Activated T-helper 2 cell treated with anti-CD3 and anti-CD28 coated beads, Interferon-gamma antibody, Interleukin-2, Interleukin-4, amounts not matched to agents 10 μg/mL and 5 μg/mL and 100 μg/mL, durations not matched to agents 14 hours and 24 hours and 36 hours (primary cell): ENCODE measurements at regions not wholly inside any gene's neighbourhood (a gene's known extent, or its start where the extent isn't known, plus 50 kb on each side); places are given as distances from the start of the nearest gene placed in this dataset.

Experiments
- DNase-seq: peaks from one replicate; pipeline ENCODE4 v3.0.0; 2021; ENCODE audit warnings: low spot score
- H3K27ac Mint-ChIP-seq: one replicate; pipeline ENCODE4 v1.8.0; 2021; ENCODE audit warnings: mixed read lengths
- H3K27me3 Mint-ChIP-seq: one replicate; pipeline ENCODE4 v1.8.0; 2021; ENCODE audit warnings: low read depth, mixed read lengths
- H3K36me3 Mint-ChIP-seq: one replicate; pipeline ENCODE4 v1.8.0; 2021; ENCODE audit warnings: low read depth, mixed read lengths
- H3K4me1 Mint-ChIP-seq: one replicate; pipeline ENCODE4 v1.8.0; 2021; ENCODE audit warnings: low read depth, mixed read lengths
- H3K4me3 Mint-ChIP-seq: one replicate; pipeline ENCODE4 v1.8.0; 2021; ENCODE audit warnings: low read depth, mild to moderate bottlenecking, moderate library complexity, mixed read lengths
- H3K9me3 Mint-ChIP-seq: one replicate; pipeline ENCODE4 v1.8.0; 2021; ENCODE audit warnings: mixed read lengths
- intact Hi-C: fragments of 100-400 bp; cut with micrococcal nuclease; formaldehyde crosslinking; loops from one replicate; pipeline ENCODE4 v1.15.1; 2023

DNA sequence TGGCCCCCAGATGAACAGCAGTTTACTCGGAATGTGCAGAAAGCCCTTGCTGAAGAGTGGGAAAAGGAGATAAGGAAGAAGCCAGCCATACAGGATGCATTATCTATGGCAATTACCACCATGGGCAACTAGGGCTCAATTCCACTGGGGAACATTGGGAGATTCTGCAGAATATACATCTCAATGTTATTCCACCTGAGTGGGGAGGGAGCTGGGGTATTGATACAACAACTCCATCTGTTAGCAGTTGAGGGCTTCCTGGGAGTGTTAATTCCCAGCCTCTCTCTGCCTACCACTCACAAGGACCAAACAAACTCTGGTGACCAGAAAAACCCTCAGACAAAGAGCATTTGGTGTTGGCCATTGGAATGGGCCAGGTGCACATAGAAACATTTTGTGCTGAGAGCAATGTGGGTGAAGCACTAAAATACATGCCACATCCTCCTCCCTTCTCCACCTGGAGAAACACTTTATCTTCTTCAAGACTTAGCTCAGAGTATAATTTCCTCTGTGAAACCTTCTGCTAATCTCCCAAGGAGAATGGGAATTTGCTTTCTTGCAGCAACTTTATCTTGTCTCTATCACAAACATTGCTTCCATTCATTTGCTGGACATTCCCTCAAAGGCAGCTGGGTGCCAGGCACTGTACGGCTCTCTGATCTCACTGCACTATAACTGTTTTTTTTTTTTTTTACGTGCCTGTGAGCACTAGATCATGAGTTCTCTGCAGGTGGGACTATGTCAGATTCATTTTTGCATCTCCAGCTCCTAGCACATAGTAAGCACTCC lies 292.2 kb downstream of the MN1 start:
- intact Hi-C loops: no loop called here
- Mint-ChIP-seq H3K9me3 (no peaks in the 10 kb centered on the region), H3K4me1 (no peaks in the 10 kb centered on the region), H3K36me3 (no peaks in the 10 kb centered on the region), H3K4me3 (no peak overlapping the region), H3K27me3 (no peaks in the 10 kb centered on the region), H3K27ac (no peak overlapping the region)
- DNase-seq: no peak

DNA sequence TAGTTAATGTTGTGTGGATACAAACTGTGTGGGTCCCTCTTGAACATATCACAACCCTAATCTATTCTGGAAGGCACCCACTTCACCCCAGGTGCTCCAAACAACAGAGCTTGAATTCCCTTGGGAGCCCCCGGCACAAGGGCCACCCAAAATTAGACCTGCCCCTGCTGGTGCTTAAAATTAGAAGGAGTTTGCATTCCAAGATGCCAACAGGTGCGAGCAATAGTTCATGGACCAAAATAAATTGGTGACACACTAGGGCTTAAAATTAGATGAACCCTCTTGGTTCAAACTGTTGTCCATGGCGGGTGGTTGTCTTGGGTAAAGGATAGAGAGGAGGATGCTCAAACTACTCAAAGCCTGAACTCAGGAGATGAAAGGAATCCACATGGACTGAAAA lies 291.5 kb downstream of the MN1 start:
- Mint-ChIP-seq H3K27ac (no peak overlapping the region), H3K27me3 (no peaks in the 10 kb centered on the region), H3K4me1 (no peaks in the 10 kb centered on the region), H3K9me3 (no peaks in the 10 kb centered on the region), H3K36me3 (no peaks in the 10 kb centered on the region), H3K4me3 (no peak overlapping the region)
- intact Hi-C loops: no loop called here
- no peak for DNase-seq

DNA sequence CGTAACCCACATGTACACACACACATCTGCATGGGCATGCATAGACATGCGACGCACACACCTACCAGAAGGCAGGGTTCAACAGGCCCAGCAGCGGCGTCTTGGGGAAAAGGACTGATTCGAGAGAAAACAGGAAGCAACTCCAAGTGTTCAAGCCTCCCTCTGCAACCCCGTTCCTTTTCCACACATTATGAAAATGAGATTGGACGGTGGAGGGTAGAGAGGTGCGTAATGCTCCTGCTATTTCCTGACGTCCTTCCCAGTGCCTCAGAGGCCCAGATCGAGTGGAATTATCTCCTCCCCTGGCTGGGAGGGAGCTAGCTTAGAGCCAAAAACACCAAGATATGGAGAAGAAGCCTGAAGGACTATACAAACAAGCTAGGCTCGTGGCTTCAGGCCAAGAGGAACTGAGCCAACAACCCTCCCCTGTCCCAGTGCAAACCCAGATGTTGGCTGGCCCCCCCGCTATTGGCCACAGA lies 289.2 kb downstream of the MN1 start:
- no peaks in the 10 kb centered on the region for H3K4me1 Mint-ChIP-seq
- H3K9me3 Mint-ChIP-seq: no peaks in the 10 kb centered on the region
- no peak for DNase-seq
- no peak overlapping the region for H3K27ac Mint-ChIP-seq
- H3K27me3 Mint-ChIP-seq: no peaks in the 10 kb centered on the region
- H3K4me3 Mint-ChIP-seq: no peak overlapping the region
- intact Hi-C loops: no loop called here
- no peaks in the 10 kb centered on the region for H3K36me3 Mint-ChIP-seq

DNA sequence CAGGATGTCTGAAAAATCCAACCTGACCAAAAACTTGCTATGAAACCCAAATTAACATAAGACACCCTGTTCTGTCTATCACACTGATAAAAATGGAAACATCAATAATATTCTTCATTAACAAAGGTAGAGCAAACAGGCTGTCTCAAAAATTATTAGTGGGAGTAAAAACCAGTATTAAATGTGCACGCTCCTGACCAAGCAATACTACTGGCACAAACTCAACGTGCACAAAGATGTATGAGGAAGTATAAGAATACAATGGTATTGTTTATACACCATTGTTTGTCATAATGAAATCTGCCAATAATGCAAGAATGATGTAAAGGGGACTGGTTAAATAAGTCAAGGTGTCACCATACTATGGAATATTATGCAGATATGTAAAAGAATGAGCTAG lies 288.5 kb downstream of the MN1 start:
- Mint-ChIP-seq H3K4me1 (no peaks in the 10 kb centered on the region), H3K36me3 (no peaks in the 10 kb centered on the region), H3K4me3 (no peak overlapping the region), H3K9me3 (no peaks in the 10 kb centered on the region), H3K27me3 (no peaks in the 10 kb centered on the region), H3K27ac (no peak overlapping the region)
- no peak for DNase-seq
- intact Hi-C loops: no loop called here

DNA sequence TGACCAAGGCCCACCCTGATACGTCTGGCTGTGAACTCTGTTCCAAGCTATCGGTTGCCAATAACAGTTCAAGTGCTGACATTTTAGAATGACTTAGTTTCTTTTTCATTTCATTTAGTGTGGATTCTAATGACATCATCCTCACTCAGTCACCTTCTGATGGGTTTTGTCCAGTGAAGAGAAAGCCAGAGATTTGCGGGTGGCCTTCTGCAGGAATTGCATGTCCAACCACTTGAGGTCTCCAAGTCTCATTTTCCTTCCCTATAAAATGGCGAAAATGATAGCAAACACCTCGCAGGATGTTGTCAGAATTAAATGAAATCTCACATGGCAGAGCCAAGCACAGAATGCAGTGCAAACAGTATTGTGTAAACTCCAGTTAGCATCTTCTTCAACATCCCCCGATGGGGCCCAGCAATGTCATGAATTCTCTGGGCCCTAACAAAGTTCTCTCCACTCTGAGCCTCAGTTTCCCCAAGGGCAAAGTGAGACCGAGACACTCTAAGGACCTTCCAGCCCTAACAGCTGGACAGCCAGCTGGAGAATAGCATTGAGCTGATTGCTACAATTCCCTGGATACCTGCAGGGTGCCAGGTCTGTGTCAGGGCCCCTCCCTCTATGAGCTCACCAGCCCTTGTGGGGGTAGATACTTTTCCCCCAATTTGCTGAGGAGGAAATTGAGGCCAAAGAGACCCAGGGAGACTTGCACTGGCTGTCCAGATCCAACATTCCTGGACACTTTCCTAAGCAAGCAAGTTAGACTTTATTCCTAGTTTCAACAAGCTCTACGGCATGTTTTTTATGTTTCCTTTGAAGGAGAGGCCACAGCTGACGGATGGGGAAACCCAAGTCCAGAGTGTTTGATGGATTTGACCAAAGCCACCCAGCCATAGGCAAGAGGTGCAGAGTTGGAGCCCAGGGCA lies 286.7 kb downstream of the MN1 start:
- no peak overlapping the region for H3K27ac Mint-ChIP-seq
- no peaks in the 10 kb centered on the region for H3K36me3 Mint-ChIP-seq
- no peak for DNase-seq
- intact Hi-C loops: no loop called here
- no peaks in the 10 kb centered on the region for H3K4me1 Mint-ChIP-seq
- no peaks in the 10 kb centered on the region for H3K9me3 Mint-ChIP-seq
- H3K27me3 Mint-ChIP-seq: no peaks in the 10 kb centered on the region
- H3K4me3 Mint-ChIP-seq: no peak overlapping the region

DNA sequence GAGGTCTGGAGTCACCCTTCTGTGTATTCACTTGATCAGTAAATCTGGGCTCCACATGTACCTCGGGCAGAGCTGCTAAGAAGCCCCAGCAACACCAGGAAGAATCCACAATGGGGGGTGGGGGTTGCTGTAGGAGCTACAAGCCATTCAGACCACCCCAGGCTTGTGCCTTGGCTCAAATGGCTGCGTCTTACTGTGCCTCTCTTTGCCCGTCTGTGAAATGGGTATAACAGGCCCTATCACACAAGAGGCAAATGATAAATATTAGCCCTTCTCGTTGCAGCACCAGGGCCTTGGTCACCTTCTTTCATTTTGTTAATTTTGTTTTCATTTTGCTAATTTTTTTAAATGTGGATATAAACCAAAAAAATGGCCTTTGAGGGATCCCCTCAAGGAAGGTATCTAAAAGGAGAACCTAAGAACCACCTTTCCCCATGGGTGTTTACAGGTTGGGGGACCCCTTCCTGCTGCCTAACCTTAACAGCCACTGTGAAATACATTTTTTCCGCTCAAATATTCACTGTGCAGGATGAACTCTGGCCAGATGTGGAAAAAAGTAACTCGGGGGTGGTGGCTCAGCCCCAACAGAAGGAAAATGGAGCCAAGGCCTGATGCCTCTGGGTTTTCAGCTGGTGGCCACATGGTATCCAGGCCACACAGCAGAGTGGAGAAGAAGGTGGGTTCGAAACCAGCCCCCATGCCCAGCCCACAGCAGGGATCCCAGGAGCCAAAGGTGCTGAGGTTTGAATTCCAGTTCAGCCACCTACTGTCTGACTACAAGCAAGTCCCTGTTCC lies 284.0 kb downstream of the MN1 start:
- no peak for DNase-seq

DNA sequence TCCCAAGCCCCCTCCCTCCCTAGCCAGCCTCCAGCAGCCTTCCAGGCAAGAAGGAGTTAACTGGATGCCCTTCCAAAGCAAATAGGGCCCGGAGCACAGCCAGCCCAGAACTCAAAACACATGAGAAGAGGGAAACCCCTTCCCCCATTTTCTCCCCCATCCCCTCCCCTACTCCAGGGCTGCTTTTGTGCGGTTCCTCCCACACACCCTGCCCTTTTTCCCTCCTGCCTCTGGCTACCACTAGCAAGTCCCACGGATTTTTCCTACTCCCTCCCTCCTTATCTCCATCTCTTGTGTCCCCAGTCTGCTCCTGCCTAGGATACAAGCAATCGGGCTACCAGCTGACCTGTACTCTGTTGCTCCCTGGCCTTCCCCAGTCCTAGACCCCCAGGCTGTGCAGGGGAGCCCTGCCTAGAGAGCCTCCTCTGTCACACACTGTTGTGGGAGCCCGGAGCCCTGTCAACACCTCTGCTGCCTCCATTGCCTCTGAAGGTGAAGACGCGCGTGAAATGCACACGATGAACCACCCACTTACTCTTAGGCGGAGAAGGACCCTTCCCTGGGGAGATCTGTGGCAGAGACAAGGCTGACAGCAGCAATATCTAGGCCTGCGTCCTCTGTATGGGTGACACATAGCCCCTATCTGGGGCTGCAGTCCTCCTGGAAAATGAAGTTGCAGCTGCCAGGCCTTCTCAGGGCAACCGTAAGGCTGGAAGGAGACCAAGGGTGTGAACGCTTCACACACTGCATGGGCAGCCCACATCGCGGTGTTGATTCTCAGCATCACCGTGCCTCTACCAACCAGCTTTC lies 282.8 kb downstream of the MN1 start:
- H3K4me1 Mint-ChIP-seq: no peaks in the 10 kb centered on the region
- no peak overlapping the region for H3K27ac Mint-ChIP-seq
- no peaks in the 10 kb centered on the region for H3K36me3 Mint-ChIP-seq
- intact Hi-C loops: no loop called here
- no peak overlapping the region for H3K4me3 Mint-ChIP-seq
- H3K9me3 Mint-ChIP-seq: no peaks in the 10 kb centered on the region
- H3K27me3 Mint-ChIP-seq: no peaks in the 10 kb centered on the region
- DNase-seq: no peak

More for the DNA sequence above, 284.0 kb downstream of the MN1 start:
- Mint-ChIP-seq H3K4me3 (no peak overlapping the region), H3K27me3 (no peaks in the 10 kb centered on the region), H3K9me3 (no peaks in the 10 kb centered on the region), H3K4me1 (no peaks in the 10 kb centered on the region), H3K27ac (no peak overlapping the region), H3K36me3 (no peaks in the 10 kb centered on the region)
- intact Hi-C loops: no loop called here

DNA sequence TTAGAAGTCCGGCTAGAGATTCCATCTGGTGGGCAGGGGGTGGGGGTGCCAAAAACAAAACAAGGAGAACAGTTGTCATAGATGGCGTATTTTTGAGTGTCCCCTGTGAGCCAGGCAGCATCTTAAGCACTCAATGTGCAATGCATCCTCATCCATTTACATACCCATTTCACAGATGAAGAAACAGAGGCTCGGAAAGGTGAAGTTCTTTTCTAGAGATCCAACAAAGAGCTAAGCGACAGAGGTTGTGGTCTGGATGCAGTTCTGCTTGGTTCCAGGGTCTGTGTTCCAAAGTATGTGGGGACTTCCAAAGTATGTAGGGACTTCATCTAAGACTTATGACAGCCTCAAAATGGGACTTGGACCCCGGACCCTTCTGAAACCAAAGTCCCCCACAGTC lies 277.8 kb downstream of the MN1 start:
- Mint-ChIP-seq H3K36me3 (no peaks in the 10 kb centered on the region), H3K27me3 (no peaks in the 10 kb centered on the region), H3K4me3 (no peak overlapping the region), H3K27ac (no peak overlapping the region), H3K4me1 (no peaks in the 10 kb centered on the region), H3K9me3 (no peaks in the 10 kb centered on the region)
- intact Hi-C loops: no loop called here
- no peak for DNase-seq

DNA sequence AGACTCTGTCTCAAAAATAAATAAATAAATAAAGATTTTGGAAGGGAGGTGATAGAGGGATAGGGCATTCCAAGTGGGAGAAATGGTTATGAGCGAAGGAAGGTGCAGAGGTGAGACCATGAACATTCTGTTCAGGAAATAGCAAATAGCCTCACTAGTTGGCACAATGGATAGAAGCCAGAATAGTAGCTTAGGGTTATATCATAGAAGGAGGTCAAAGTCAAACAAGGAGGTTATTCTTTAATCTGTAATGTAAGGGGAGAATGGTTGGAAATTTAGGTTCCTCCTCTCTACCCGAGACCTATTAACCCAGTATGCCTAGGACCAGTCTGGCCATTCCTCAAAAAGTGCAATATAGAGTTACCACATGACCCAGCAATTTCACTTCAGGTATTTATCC lies 275.8 kb downstream of the MN1 start:
- Mint-ChIP-seq H3K27me3 (no peaks in the 10 kb centered on the region), H3K4me1 (no peaks in the 10 kb centered on the region), H3K4me3 (no peak overlapping the region), H3K27ac (no peak overlapping the region), H3K9me3 (no peaks in the 10 kb centered on the region), H3K36me3 (no peaks in the 10 kb centered on the region)
- intact Hi-C loops: no loop called here
- no peak for DNase-seq

DNA sequence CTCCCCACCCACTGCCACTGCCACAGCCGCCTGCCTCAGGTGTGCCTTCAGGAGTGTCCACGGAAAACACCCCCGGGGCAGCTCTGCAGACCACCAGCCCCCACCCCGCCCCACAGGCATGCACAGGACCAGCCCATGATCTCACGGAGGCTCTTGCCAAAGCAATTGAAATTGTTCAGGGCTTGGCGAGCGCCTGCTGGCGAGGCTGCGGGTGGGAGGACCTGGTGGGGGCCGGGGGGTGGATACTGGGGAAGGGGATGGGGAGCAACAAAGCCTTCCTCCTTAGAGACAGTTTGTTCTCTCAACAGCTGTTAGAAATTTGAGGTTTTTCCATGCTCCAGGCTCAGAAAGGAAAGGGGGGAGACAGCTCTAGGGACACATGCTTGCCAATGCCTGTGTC lies 274.7 kb downstream of the MN1 start:
- no peaks in the 10 kb centered on the region for H3K27me3 Mint-ChIP-seq
- H3K9me3 Mint-ChIP-seq: no peaks in the 10 kb centered on the region
- intact Hi-C loops: no loop called here
- DNase-seq: no peak
- no peak overlapping the region for H3K4me3 Mint-ChIP-seq
- H3K27ac Mint-ChIP-seq: no peak overlapping the region
- H3K4me1 Mint-ChIP-seq: no peaks in the 10 kb centered on the region
- H3K36me3 Mint-ChIP-seq: no peaks in the 10 kb centered on the region

DNA sequence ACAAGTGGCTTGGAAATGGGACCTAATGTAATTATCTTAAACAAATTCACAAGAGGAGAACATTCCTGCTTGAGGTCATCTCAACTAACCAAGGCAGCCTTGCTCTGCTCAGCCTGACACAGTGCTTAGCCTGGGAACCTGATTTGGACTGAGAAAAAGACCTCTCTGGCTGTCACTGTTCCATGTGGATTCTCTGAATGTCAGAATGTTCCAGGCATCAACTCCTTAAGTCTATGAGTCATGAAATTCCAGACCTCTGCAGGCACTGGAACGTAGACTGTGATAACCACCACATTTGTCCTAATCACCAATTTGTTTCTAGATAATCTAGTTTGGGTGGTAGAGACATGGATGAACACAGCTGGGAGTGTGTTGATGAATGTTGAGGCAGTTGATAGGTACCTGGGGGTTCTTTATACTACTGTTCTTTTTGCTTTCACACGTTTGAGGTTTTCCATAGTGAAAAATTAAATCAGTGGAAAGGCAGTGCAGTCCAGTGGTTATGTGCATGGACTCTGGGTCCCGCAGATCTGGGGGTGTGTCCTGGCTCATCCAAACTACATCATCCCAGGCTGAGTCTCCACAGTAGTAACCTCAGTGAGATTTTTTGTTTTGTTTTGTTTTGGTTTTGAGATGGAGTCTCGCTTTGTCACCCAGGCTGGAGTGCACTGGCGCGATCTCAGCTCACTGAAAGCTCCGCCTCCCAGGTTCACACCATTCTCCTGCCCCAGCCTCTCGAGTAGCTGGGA lies 269.6 kb downstream of the MN1 start:
- Mint-ChIP-seq H3K9me3 (no peaks in the 10 kb centered on the region), H3K4me3 (no peak overlapping the region), H3K4me1 (no peaks in the 10 kb centered on the region), H3K27me3 (no peaks in the 10 kb centered on the region), H3K27ac (no peak overlapping the region), H3K36me3 (no peaks in the 10 kb centered on the region)
- DNase-seq: no peak
- intact Hi-C loops: no loop called here
